GM18907 (cell line): ENCODE measurements at regions not wholly inside any gene's neighbourhood (a gene's known extent, or its start where the extent isn't known, plus 50 kb on each side); places are given as distances from the start of the nearest gene placed in this dataset.
A peak's percentile ranks its signal among the peaks of the same experiment; 100 is the strongest.

Experiments
- ATAC-seq: cut with Tn5 transposase; IDR thresholded peaks from one replicate; pipeline ENCODE4 v1.9.1; 2021; ENCODE audit warnings: mild to moderate bottlenecking, moderate library complexity; ENCODE audit not compliant: unreplicated experiment

DNA sequence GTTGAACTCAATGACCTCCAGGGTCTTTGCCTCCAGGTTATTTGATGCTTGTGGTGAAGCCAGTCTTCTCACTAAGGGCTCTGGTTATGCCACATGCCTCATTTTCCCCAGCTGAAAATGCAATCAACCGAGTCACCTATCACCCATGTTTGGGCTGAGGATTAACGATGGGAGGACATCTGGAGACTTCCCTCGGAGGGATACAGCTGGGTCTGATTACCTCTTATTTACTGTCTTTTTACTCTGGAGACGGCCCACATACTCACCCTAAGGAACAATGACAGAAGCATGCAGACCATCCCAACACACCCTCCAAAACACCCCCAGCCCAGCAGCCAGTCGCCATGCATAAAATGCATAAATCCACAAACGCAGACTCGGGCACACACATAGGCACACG is 187.4 kb downstream of the OPA1 start:
- no peak for ATAC-seq

DNA sequence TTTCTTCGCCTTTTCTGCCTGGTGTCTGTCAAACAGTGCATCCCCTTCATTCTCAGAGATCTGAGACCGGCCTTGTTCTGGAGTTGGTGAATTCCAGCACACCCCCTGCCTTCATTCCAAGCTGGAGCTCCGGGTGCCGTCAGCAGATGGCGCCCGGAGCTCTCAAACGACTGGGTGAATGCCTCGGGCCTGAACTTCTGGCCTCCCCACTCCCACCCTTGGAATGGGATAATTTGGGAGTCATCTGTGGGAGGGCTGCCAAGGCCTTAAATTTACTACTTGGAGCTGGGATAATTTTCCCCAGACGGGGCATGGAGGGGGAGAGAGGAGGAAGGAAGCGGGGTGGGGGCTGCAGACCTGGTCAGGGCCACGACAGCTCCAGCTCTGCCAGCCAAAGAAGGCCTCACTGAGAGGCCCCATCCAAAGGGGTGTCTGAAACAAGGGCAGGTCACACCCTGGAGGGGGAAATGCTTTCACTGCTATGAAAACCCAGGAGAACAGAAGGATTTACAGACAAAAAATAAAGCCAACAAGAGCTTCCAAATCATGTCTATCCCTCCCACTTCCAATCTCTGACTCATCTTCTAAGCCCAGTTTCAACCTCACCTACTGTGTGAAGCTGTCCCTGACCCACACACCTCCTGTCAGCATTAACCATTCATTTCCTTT is 187.9 kb downstream of the OPA1 start:
- ATAC-seq, result no peak

DNA sequence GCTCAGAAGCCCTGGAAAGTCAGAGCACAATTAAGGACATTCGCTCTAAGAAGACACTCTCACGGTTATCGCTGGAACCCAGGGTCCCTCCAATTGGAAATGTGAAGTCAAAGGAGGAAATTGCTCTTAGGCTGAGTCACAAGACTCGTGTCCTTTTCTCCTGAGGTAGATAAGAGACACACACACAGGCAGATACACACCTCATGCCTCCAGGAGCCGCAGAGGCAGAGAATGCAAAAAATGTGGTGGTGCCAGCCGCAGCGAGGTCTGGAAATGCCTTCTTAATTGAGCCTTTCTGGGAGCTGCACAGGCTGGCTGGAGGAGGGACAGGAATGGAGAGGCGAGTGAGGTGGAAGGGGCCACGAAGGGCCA is 189.3 kb downstream of the OPA1 start:
- ATAC-seq, result no peak

DNA sequence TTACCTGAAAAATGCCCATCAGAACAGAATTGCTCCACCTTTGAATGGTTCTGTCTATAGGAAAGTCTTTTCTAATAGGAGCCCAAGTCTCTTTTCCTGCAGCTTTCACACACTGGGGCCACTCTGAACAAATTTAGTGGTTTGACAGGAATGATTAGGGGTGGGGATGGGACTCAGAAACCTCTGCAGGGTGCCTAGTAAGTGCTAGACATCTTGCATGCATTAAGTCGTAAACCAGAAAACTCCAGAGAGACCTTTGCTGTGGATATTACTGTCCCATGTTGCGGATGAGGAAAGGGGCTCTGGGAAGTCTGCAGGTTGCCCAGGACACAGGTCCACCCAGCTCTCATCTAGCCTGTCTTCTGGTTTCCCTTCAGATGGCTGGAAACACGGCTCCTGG is 189.7 kb downstream of the OPA1 start:
- no peak for ATAC-seq

DNA sequence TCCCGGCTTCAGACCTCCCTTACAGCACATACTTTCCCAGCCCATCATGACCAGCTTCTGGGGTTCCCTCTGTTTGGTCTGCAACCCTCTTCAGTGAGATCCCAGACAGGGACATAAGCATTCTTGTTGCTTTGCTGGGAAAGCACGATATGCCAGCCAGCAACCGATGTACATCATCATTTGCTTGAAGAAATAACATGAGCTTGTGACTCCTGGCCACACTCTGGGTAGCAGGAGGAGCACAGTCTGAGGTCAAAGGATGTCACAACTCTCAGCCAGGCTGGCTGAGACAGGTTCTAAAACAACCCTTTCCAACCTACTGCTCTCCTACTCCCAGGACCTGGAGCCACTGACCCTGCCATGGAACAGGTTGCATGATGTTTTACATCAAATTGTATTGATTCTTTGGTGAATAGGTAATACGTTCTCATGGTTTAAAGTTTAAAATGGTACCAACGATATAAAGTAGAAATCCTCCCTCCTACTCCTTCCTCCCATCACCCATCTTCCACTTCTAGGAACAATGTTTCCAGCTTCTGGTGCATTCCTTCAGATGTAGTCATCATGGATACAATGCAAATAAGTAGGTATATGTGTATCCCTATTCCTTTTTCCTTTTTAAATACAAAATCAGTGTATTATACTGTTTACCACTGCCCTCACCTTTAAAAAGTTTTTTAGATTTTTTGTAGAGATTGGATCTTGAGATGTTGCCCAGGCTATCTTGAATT is 190.3 kb downstream of the OPA1 start:
- no peak for ATAC-seq

DNA sequence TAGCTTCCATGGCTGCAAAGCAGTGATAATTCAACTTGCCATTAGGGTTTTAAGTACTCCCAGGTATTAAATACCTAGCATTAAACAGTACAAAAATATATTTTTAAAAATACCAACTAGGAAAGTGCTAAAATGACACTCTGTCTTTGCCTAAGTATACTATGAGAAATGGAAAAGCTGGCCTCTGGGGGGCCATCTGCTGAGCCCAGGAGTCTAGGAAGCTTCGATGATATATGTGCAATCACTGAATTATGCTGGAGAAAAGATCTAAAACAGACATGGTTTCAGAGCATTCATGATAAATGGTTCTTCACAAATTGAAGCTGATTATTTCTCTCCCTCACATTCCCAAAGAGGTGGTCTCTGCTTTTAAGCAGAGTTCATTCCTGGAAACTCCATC is 191.8 kb downstream of the OPA1 start:
- no peak for ATAC-seq

DNA sequence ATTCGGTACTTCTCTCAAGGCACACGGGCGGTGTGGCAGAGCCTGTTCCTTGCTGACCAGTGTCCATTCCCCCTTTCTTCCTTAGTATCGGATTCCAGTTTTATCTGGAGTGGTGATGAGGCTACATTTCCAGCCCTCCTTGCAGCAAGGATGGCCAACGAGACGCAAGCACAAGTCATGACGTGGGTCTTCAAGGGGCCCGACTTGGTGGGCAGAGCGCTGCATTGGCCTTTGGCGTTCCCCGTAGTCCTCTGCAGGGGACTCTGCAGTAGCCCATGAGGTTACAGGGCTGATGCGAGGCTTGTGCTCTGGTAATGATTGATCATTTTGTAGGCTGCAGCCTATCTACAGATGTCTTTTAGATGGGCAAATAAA is 194.5 kb downstream of the OPA1 start:
- no peak for ATAC-seq

DNA sequence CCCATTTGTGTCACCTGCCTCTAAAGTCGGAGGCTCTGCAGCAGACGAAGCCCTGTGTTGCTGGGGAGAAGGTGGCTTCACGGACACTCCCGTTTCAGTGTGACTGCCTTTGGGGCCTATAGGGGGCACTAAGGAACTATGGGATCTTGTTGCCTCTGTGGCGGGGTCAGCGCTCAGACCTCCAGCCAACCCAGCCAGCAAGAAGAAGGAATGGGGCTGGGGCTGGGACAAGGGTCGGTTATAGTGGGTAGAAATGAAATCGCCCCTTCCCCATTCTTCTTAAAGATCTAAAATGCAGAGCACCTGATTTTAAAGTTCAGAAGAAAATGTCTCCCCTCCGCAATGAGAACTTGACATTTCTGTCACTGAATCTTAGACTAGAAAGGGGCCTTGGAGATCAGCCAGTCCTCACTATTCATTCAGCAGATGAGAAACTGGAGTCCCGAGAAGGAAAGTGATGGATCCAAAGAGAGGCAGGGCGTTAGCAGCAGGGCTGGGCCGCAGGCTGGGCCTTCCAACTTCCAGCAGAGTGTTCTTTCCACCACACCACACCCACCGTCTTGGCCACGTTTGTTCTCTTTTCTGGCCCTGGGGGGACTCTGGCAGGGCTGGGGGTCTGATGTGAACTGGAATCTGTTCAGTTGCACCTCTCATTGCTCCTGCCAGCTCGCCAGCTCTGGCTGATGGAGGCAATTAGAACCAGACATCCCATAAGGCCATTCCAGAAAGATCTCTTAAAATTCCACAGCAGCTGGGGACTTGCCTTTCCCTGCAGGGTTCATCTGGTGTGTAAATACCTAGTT is 195.4 kb downstream of the OPA1 start:
- peak; percentile 92 for ATAC-seq

DNA sequence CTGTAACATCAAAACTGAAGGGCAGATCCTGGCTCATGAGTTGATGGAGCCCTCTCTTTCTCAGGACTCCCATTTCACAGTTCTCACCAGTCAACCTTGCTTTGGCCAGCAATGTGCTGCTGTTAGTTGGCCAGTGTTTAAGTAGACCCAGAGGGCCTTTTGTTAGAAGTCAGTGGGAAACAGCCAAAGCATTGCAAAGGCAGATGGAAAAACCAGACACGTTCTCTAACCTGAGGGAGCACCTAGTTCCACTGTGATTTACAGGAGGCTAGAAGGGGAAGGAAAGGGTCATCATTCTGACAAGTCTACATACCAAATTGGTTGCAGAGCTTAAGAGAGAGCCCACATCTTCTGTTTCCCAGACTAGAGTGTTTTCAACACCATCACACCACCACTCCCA is 196.4 kb downstream of the OPA1 start:
- ATAC-seq, result no peak

DNA sequence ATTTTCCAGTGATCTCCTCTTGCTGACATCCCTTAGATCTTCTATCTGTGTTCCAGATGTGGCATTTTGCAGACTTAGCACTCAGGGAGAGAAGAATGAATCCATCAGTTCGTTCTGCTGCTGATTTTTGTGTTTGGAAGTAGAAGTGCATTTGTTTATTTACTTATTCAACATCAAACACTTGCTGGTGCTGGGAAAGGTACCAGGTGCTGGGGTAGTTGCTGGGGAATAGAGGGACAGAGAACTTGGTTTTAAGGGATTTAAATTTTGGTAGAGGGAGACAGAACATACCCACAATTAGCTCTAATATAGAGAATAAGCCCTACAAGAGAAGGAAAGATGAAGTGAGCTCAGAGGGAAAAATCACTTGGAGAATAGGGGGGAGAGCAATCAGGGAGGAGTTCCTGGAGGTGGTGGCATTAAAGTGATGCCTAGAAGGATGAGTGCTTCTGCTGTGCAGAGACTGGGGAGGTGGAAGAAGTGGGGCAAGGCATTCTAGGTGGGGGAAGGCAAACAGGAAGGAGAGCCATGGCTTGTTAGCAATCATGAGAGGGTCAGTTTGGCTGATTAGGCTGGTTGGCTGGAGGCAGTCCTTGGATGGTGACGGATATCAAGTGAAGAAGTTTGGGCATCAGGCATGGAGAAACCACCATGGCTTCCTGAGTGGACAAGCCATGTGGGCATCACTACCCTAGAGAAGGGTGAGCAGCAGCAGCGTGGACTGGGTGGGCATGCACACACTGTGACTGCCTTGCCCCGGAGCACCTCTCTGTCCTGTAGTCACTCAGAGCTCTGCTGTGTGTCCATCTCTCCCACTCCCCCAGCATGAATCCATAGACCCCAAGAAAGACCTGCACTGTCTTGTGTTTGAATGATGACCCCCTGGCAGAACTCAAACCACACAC is 197.3 kb downstream of the OPA1 start:
- ATAC-seq, result no peak

DNA sequence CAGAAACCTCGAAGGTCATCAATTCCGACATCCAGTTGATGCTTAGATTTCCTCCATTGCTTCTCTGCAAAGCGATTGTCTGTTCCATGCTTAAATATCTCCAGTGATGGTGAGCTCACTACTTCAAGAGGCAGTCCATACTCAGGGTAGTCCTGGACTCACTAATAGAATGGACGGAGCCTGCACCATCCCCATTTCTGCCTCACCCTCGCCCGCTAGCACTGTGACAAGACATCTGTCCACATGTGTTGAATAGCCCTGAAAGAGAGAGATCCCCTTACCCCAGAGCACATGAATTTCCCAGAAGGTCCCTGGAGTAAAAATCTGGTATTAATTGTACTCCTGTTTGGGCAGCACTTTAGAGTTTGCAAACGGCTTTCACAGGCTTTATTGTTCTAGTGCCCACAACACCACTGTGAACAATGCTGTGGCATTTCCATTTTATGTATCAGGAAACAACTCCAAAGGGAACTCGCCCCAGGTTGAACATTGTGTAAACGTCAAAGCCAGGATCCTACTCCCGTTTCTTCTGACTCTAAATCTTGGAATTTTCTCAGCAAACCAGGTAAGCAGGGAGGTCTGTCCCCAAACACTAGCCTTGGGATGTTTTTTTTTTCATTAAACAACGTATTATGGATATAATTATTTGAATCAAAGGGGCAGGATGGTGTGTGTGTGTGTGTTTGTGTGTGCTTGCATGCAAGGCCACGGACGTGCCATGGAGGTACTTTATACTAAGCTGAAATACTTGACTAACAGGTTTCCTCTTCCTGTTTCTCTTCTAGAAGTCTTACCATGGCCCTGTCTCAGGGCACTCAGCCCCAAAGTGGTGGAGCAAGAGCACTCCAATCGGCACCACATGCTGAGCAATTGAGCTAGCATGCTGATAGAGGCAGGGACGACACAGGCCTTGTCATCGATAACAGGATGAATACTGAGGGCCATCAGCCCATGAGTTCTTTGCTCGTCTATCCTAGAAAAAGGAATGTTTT is 198.3 kb downstream of the OPA1 start:
- no peak for ATAC-seq

DNA sequence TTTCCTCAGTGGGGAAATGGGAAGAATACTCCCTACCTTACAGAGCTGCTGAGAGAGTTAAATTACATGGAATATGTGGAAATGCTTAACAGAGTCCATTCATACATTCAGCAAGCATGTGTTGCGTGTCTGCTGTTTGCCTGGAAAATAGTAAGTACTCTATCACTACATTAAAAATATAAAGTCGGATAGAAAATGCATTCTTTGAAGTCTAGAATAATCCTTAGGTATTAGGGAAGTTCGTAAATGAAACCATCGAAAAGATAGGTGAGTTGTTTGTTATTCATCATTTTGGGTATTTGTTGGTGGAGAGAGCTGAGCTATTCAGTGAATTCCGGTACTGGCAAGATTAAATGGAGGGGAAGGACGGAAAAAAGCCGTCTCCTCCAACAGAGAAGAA is 200.1 kb downstream of the OPA1 start:
- ATAC-seq, result no peak

DNA sequence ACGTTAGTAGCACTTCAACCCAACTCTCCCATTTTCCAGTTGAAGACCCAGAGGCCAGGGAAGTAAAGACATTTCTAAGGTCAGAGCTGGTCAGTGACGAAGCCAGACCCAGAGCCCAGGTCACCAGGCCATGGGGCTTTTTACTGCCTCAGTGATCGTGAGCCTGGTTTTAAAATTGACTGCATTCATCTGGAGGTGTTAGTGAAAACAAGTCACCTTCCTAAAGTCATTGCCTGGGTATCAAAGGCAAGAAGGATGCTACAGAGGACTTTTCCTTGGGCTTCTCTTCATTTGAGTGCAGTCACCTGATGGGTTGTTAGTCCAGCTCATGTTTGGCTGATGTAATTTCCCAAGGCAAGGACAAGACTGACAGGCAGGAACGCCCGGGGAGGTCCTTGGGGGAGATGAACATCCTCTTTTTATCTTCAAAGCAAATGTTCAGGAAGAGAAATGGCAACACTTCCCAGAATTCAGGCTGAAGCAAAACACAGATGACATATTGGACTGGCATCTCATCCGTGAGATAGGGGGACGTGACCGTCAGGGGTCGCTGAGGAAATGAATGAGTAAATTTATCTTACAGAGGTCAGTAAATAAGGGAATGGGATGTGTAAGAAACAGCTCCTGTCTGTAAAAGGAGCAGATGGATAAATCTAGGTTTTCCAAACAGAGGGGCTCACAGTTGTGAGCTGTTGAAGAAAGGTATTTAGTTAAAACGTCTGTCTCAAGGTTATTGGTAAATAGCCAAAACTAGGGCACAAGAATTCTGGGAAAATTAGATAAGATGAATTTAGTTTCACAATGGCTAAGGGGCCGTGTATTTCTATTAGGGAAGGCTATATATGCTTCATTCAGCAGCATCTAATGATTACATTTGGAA is 201.2 kb downstream of the OPA1 start:
- ATAC-seq, result no peak

DNA sequence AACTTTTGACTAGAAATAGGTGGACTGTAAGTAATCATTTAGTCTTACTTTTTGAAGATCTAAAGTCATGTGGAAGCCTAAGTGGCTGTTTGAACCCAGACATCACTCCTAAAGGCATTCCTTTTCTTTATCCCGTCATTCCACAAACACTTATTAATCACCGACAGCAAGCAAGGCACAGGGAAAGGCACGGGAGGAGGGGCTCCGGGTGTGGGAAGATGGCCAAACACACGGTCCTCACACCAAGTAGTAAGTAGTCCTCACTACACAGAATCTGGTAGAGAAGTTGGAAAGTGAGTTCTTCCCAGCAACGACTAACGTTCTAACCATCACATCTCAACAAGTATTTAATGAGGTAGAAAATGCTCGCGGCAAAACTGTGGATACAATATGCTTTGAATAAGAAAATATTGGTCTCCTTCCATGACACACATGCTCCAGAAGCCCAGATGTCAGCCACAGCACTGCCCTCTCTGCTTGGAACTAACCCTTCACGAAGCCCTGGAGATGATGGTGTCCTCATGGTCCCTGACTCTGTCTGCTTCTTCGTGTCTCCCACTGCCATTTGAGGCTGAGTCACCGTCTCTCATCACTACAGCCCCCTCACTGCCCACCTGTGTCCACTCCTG is 202.2 kb downstream of the OPA1 start:
- ATAC-seq, result no peak

DNA sequence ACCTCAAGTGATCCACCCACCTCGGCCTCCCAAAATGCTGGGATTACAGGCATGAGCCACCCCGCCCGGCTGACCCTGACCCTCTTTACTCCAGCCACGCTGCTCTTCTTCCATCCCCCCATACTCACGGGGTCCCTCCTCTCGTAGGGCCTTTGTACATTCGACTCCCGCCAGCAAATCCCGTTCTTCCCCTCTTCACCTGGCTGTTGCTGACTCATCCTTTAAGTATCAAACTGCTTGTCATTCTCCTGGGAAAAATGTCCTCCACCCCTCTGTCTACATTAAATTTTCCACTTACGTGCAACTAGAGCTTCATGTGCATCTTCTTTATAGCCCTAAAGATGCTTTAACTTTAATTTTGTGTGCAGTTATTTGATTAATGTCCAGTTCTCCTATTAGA is 203.1 kb downstream of the OPA1 start:
- ATAC-seq, result no peak

DNA sequence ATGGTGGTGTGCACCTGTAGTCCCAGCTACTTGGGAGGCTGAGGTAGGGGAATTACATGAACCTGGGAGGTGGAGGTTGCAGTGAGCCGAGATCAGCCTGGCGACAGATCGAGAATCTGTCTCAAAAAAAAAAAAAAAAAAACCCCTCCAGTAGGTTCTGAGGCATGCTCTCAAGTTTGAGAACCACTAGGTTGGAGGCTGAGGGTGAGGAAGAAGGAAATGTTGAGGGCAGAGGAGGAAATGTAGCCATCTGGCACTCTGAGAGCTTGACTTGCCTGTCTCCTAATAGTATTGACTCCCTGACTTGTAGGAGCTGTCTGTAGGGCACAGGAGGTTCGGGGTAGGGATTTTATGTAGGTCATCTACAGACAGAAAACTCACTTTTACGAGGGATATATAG is 204.6 kb downstream of the OPA1 start:
- ATAC-seq, result no peak

DNA sequence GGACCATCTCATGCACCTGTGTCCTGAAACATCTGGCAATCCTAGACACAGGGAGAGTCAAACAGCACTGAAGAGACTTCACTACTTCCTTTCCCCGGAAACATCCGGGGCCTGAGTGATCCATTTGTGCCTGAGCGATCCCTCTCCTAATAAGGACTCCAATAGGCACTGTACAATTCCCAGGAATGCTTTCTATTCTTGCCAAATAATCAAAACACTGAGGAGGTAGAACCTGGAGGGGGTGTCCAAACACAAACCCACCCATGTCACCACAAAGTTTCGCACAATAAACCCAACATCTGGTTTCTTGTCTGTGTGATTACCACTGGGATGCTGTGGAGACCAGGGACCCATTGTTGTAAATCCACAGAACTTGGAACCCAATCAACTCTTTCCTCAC is 205.0 kb downstream of the OPA1 start:
- no peak for ATAC-seq
